ENCODE measurements at regions not wholly inside any gene's neighbourhood (a gene's known extent, or its start where the extent isn't known, plus 50 kb on each side); places are given as distances from the start of the nearest gene placed in this dataset.

GRCh38 chr14:105841022-105842009 lies 314.9 kb downstream of the TMEM121 start:
- H3K27ac ChIP-seq (ENCODE audit: insufficient read depth, low read length, poor library complexity, severe bottlenecking): no peak overlapping the region
- H3K4me3 ChIP-seq (ENCODE audit: insufficient read depth, low read depth, low read length, poor library complexity, severe bottlenecking): no peak overlapping the region
- no peaks in the 10 kb centered on the region for H3K36me3 ChIP-seq (ENCODE audit: control insufficient read depth, insufficient read depth, low read length)
- H3K9me3 ChIP-seq (ENCODE audit: control insufficient read depth, low read length): no peaks in the 10 kb centered on the region
- H3K27me3 ChIP-seq (replicated peaks; ENCODE audit: control insufficient read depth, insufficient read depth, low read length, poor library complexity, severe bottlenecking): no peaks in the 10 kb centered on the region
- no peak for DNase-seq
- H3K4me1 ChIP-seq (ENCODE audit: control insufficient read depth, insufficient read depth, low read length, poor library complexity, severe bottlenecking): no peaks in the 10 kb centered on the region

- Histone ChIP-seq H3K4me3 (ENCODE audit: insufficient read depth, low read depth, low read length, poor library complexity, severe bottlenecking) (no peak overlapping the region), H3K27ac (ENCODE audit: insufficient read depth, low read length, poor library complexity, severe bottlenecking) (no peak overlapping the region), H3K9me3 (ENCODE audit: control insufficient read depth, low read length) (no peaks in the 10 kb centered on the region), H3K4me1 (ENCODE audit: control insufficient read depth, insufficient read depth, low read length, poor library complexity, severe bottlenecking) (no peaks in the 10 kb centered on the region), H3K36me3 (ENCODE audit: control insufficient read depth, insufficient read depth, low read length) (no peaks in the 10 kb centered on the region), H3K27me3 (replicated peaks; ENCODE audit: control insufficient read depth, insufficient read depth, low read length, poor library complexity, severe bottlenecking) (no peaks in the 10 kb centered on the region)
- no peak for DNase-seq
Observed at GRCh38 chr14:105842105-105842504, 315.7 kb downstream of the TMEM121 start.

DNA sequence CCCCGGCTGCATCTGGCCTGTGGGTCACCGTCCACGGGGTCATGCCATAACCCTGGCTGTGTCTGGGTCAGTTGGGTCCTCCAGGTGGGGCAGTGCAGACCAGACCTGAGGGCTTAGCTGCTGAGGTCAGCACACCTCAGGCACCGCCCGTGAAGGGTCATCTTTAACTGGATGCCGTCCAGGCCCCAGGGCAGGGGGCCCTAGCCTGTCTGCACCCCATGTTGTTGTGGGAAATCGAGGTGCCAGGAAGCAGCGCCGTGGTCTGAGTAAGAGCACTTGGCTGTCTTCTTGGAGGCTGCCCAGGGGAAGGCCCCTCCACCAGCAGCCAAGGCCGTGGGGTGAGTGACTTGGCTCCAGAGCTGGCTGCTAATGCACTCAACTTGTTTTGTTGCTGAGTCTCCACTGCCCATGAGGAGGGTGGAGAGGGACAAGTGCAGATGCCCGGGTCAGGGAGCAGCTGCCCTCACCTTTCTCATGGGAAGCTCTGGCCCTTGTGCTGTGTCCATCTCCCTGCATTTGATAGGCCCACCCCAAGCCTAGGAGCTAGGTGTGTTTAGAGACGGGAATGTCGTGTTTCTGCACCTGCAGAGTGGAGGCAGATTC lies 317.2 kb downstream of the TMEM121 start:
- no peaks in the 10 kb centered on the region for H3K4me1 ChIP-seq (ENCODE audit: control insufficient read depth, insufficient read depth, low read length, poor library complexity, severe bottlenecking)
- H3K27ac ChIP-seq (ENCODE audit: insufficient read depth, low read length, poor library complexity, severe bottlenecking): no peak overlapping the region
- H3K9me3 ChIP-seq (ENCODE audit: control insufficient read depth, low read length): no peaks in the 10 kb centered on the region
- no peaks in the 10 kb centered on the region for H3K36me3 ChIP-seq (ENCODE audit: control insufficient read depth, insufficient read depth, low read length)
- H3K4me3 ChIP-seq (ENCODE audit: insufficient read depth, low read depth, low read length, poor library complexity, severe bottlenecking): no peak overlapping the region
- no peaks in the 10 kb centered on the region for H3K27me3 ChIP-seq (replicated peaks; ENCODE audit: control insufficient read depth, insufficient read depth, low read length, poor library complexity, severe bottlenecking)
- DNase-seq: no peak

DNA sequence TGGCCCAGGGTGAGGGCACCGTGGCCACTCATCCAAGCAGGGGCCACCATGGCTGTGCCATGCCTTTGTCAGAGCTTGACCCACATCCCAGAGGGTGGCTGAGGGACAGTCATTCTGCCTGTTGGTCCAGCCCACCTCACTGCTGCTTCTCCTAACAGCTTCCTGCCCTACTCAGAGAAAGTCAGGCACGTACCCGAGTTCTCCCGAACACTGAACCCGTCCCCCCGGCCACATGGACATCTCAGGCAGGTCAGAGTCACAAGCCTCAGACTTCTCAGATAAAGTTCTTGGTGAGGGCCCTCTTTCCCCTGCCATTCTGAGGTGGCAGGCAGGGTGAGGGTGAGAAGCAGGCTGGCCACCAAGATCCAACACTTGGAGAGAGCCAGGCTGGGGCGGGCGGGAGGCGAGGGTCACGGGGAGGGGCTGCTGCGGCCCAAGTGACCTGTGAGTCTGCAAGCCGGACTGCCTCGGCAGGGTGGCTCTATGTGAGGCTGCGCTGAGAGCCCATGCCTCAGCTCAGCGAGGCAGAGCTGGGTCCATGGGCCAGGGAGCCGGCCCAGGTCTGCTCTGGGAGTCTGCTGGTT lies 317.8 kb downstream of the TMEM121 start:
- Histone ChIP-seq H3K36me3 (ENCODE audit: control insufficient read depth, insufficient read depth, low read length) (no peaks in the 10 kb centered on the region), H3K4me3 (ENCODE audit: insufficient read depth, low read depth, low read length, poor library complexity, severe bottlenecking) (no peak overlapping the region), H3K27ac (ENCODE audit: insufficient read depth, low read length, poor library complexity, severe bottlenecking) (no peak overlapping the region), H3K4me1 (ENCODE audit: control insufficient read depth, insufficient read depth, low read length, poor library complexity, severe bottlenecking) (no peaks in the 10 kb centered on the region), H3K27me3 (replicated peaks; ENCODE audit: control insufficient read depth, insufficient read depth, low read length, poor library complexity, severe bottlenecking) (no peaks in the 10 kb centered on the region), H3K9me3 (ENCODE audit: control insufficient read depth, low read length) (no peaks in the 10 kb centered on the region)
- no peak for DNase-seq

DNA sequence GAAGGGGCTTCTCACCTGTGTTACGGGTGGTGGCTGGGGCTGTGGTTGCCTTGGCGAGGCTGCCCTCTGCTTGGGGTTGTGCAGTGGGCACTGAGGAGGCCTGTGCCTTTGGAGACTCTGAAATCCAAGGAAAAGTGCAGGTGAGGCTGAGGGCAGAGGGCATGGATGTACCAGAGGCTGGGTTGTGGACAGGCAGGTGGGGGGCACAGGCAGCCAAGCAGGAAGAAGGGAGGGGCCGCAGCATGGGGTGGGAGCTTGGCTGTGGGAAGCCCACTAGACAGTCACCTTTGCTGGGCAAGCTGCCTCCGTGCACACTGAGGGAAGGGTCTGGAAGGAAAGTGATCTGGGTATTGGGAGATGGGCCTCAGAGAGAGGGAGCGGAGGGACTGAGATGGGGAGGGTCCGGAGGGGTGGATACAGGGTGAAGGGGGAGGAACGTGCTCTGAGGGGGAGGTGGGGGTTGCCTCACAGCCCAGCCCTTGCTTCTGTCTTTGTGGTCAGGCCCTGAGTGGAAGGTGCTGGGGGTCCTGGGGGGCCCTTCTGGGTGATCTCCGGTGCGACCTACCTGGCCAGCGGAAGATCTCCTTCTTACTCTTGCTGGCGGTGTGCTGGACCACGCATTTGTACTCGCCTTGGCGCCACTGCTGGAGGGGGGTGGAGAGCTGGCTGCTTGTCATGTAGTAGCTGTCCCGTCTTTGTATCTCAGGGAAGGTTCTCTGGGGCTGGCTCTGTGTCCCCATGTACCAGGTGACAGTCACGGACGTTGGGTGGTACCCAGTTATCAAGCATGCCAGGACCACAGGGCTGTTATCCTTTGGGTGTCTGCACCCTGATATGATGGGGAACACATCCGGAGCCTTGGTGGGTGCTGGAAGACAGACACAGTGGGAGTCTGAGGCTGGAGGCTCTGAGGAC lies 318.7 kb downstream of the TMEM121 start:
- H3K27me3 ChIP-seq (replicated peaks; ENCODE audit: control insufficient read depth, insufficient read depth, low read length, poor library complexity, severe bottlenecking): no peaks in the 10 kb centered on the region
- H3K4me3 ChIP-seq (ENCODE audit: insufficient read depth, low read depth, low read length, poor library complexity, severe bottlenecking): no peak overlapping the region
- no peaks in the 10 kb centered on the region for H3K4me1 ChIP-seq (ENCODE audit: control insufficient read depth, insufficient read depth, low read length, poor library complexity, severe bottlenecking)
- DNase-seq: no peak
- H3K9me3 ChIP-seq (ENCODE audit: control insufficient read depth, low read length): no peaks in the 10 kb centered on the region
- H3K36me3 ChIP-seq (ENCODE audit: control insufficient read depth, insufficient read depth, low read length): no peaks in the 10 kb centered on the region
- H3K27ac ChIP-seq (ENCODE audit: insufficient read depth, low read length, poor library complexity, severe bottlenecking): no peak overlapping the region

GRCh38 chr14:105845725-105846309 lies 319.4 kb downstream of the TMEM121 start:
- DNase-seq: no peak
- Histone ChIP-seq H3K9me3 (ENCODE audit: control insufficient read depth, low read length) (no peaks in the 10 kb centered on the region), H3K27ac (ENCODE audit: insufficient read depth, low read length, poor library complexity, severe bottlenecking) (no peak overlapping the region), H3K36me3 (ENCODE audit: control insufficient read depth, insufficient read depth, low read length) (no peaks in the 10 kb centered on the region), H3K4me3 (ENCODE audit: insufficient read depth, low read depth, low read length, poor library complexity, severe bottlenecking) (no peak overlapping the region), H3K4me1 (ENCODE audit: control insufficient read depth, insufficient read depth, low read length, poor library complexity, severe bottlenecking) (no peaks in the 10 kb centered on the region), H3K27me3 (replicated peaks; ENCODE audit: control insufficient read depth, insufficient read depth, low read length, poor library complexity, severe bottlenecking) (no peaks in the 10 kb centered on the region)

GRCh38 chr14:105846312-105846711 lies 319.9 kb downstream of the TMEM121 start:
- Histone ChIP-seq H3K9me3 (ENCODE audit: control insufficient read depth, low read length) (no peaks in the 10 kb centered on the region), H3K36me3 (ENCODE audit: control insufficient read depth, insufficient read depth, low read length) (no peaks in the 10 kb centered on the region), H3K4me1 (ENCODE audit: control insufficient read depth, insufficient read depth, low read length, poor library complexity, severe bottlenecking) (no peaks in the 10 kb centered on the region), H3K4me3 (ENCODE audit: insufficient read depth, low read depth, low read length, poor library complexity, severe bottlenecking) (no peak overlapping the region), H3K27ac (ENCODE audit: insufficient read depth, low read length, poor library complexity, severe bottlenecking) (no peak overlapping the region), H3K27me3 (replicated peaks; ENCODE audit: control insufficient read depth, insufficient read depth, low read length, poor library complexity, severe bottlenecking) (no peaks in the 10 kb centered on the region)
- no peak for DNase-seq

GRCh38 chr14:105847400-105847799 lies 321.0 kb downstream of the TMEM121 start:
- H3K9me3 ChIP-seq (ENCODE audit: control insufficient read depth, low read length): no peaks in the 10 kb centered on the region
- no peaks in the 10 kb centered on the region for H3K27me3 ChIP-seq (replicated peaks; ENCODE audit: control insufficient read depth, insufficient read depth, low read length, poor library complexity, severe bottlenecking)
- no peak overlapping the region for H3K4me3 ChIP-seq (ENCODE audit: insufficient read depth, low read depth, low read length, poor library complexity, severe bottlenecking)
- no peak for DNase-seq
- H3K27ac ChIP-seq (ENCODE audit: insufficient read depth, low read length, poor library complexity, severe bottlenecking): no peak overlapping the region
- H3K4me1 ChIP-seq (ENCODE audit: control insufficient read depth, insufficient read depth, low read length, poor library complexity, severe bottlenecking): no peaks in the 10 kb centered on the region
- H3K36me3 ChIP-seq (ENCODE audit: control insufficient read depth, insufficient read depth, low read length): no peaks in the 10 kb centered on the region

DNA sequence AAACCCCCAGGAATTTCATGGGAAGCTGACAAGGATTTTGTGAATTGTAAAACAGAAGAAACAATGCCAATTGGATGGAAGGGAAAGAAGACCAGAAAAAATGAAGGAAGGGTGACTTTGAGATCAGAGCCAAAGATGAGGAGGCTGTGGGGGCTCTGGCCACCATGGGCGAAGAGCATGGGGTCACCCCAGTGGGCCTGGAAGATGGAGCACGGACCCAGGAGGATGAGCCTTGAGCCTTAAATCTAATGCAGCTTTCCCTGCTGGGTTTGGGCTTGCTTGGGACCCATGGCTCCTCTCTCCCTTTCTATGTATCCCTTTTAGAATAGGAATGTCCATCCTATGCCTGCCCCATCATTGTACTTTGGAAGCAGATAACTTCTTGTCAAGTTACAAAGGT lies 322.2 kb downstream of the TMEM121 start:
- H3K4me3 ChIP-seq (ENCODE audit: insufficient read depth, low read depth, low read length, poor library complexity, severe bottlenecking): no peak overlapping the region
- H3K27me3 ChIP-seq (replicated peaks; ENCODE audit: control insufficient read depth, insufficient read depth, low read length, poor library complexity, severe bottlenecking): no peaks in the 10 kb centered on the region
- H3K9me3 ChIP-seq (ENCODE audit: control insufficient read depth, low read length): no peaks in the 10 kb centered on the region
- no peak overlapping the region for H3K27ac ChIP-seq (ENCODE audit: insufficient read depth, low read length, poor library complexity, severe bottlenecking)
- DNase-seq: no peak
- H3K36me3 ChIP-seq (ENCODE audit: control insufficient read depth, insufficient read depth, low read length): no peaks in the 10 kb centered on the region
- H3K4me1 ChIP-seq (ENCODE audit: control insufficient read depth, insufficient read depth, low read length, poor library complexity, severe bottlenecking): no peaks in the 10 kb centered on the region

All from effector memory CD4-positive, alpha-beta T cell (primary cell).